ENCODE measurements at regions not wholly inside any gene's neighbourhood (a gene's known extent, or its start where the extent isn't known, plus 50 kb on each side); places are given as distances from the start of the nearest gene placed in this dataset.

GRCh38 chr10:43816351-43817321 is 168.0 kb upstream of the ZNF32 start (continued):
- no peak for TF ChIP-seq CSRNP3 (CRISPR knock-in tag; IDR thresholded peaks at IDR 0.05)
- TF ChIP-seq CREB5 (CRISPR knock-in tag; IDR thresholded peaks at IDR 0.05; ENCODE audit: low read depth) = peak; percentile 96
- TF ChIP-seq ISL1 (CRISPR knock-in tag; IDR thresholded peaks at IDR 0.05) = peak; percentile 95
- TF ChIP-seq SNAI2 (CRISPR knock-in tag; IDR thresholded peaks at IDR 0.05) = peak; percentile 98

GRCh38 chr10:43815181-43815885 is 166.7 kb upstream of the ZNF32 start:
- ATAC-seq = no peak
- no peak for TF ChIP-seq ZNF8 (CRISPR knock-in tag; IDR thresholded peaks at IDR 0.05)
- TF ChIP-seq CREB5 (CRISPR knock-in tag; IDR thresholded peaks at IDR 0.05; ENCODE audit: low read depth) = no peak
- no peak for TF ChIP-seq BACH2 (CRISPR knock-in tag; IDR thresholded peaks at IDR 0.05; ENCODE audit: borderline replicate concordance)

DNA sequence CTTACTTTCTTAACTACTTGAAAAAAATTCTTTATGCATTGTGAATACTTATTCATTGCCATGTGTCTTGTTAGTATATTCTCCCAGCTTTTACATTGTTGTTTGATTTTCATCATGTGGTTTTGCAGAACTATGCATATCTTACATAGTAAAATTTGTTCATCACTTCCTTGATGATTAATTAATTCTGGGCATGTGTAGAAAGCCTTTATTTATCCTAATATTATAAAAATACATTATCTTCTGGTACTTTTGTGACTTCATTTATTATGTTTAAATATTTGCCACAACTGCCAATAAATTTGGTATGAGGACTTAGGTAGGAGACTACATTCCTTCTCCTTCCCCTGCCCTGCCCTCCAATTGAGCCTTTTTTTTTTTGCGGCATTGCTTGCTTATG is 166.0 kb upstream of the ZNF32 start:
- ATAC-seq = no peak
- TF ChIP-seq TCF4 (CRISPR knock-in tag; IDR thresholded peaks at IDR 0.05; ENCODE audit: borderline replicate concordance) (no peak), ZNF8 (CRISPR knock-in tag; IDR thresholded peaks at IDR 0.05) (no peak), BACH2 (CRISPR knock-in tag; IDR thresholded peaks at IDR 0.05; ENCODE audit: borderline replicate concordance) (no peak)

- ATAC-seq = no peak
- TF ChIP-seq SNAI2 (CRISPR knock-in tag; IDR thresholded peaks at IDR 0.05) (no peak), POU6F1 (CRISPR knock-in tag; IDR thresholded peaks at IDR 0.05; ENCODE audit: borderline replicate concordance, low read depth) (no peak), ZNF565 (CRISPR knock-in tag; conservative IDR thresholded peaks at IDR 0.05; ENCODE audit: low read depth) (no peak), ZC3H10 (CRISPR knock-in tag; IDR thresholded peaks at IDR 0.05) (no peak), OSR1 (CRISPR knock-in tag; IDR thresholded peaks at IDR 0.05) (no peak), CSDC2 (CRISPR knock-in tag; IDR thresholded peaks at IDR 0.05) (no peak), GLIS3 (CRISPR knock-in tag; IDR thresholded peaks at IDR 0.05) (no peak), RARB (CRISPR knock-in tag; IDR thresholded peaks at IDR 0.05) (no peak), ZFP30 (CRISPR knock-in tag; IDR thresholded peaks at IDR 0.05) (no peak), ZFP3 (CRISPR knock-in tag; IDR thresholded peaks at IDR 0.05) (no peak), CREB5 (CRISPR knock-in tag; IDR thresholded peaks at IDR 0.05; ENCODE audit: low read depth) (no peak), ZNF8 (CRISPR knock-in tag; IDR thresholded peaks at IDR 0.05) (no peak)
- TF ChIP-seq, protein P1, sequence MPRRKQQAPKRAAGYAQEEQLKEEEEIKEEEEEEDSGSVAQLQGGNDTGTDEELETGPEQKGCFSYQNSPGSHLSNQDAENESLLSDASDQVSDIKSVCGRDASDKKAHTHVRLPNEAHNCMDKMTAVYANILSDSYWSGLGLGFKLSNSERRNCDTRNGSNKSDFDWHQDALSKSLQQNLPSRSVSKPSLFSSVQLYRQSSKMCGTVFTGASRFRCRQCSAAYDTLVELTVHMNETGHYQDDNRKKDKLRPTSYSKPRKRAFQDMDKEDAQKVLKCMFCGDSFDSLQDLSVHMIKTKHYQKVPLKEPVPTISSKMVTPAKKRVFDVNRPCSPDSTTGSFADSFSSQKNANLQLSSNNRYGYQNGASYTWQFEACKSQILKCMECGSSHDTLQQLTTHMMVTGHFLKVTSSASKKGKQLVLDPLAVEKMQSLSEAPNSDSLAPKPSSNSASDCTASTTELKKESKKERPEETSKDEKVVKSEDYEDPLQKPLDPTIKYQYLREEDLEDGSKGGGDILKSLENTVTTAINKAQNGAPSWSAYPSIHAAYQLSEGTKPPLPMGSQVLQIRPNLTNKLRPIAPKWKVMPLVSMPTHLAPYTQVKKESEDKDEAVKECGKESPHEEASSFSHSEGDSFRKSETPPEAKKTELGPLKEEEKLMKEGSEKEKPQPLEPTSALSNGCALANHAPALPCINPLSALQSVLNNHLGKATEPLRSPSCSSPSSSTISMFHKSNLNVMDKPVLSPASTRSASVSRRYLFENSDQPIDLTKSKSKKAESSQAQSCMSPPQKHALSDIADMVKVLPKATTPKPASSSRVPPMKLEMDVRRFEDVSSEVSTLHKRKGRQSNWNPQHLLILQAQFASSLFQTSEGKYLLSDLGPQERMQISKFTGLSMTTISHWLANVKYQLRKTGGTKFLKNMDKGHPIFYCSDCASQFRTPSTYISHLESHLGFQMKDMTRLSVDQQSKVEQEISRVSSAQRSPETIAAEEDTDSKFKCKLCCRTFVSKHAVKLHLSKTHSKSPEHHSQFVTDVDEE (CRISPR knock-in tag; IDR thresholded peaks at IDR 0.05) = no peak
Observed at GRCh38 chr10:43811871-43812270, 163.2 kb upstream of the ZNF32 start.

Data from SK-N-SH treated with all-trans-retinoic acid at 6 μM for 48 hours (cell line).